ENCODE measurements at regions not wholly inside any gene's neighbourhood (a gene's known extent, or its start where the extent isn't known, plus 50 kb on each side); places are given as distances from the start of the nearest gene placed in this dataset.

DNA sequence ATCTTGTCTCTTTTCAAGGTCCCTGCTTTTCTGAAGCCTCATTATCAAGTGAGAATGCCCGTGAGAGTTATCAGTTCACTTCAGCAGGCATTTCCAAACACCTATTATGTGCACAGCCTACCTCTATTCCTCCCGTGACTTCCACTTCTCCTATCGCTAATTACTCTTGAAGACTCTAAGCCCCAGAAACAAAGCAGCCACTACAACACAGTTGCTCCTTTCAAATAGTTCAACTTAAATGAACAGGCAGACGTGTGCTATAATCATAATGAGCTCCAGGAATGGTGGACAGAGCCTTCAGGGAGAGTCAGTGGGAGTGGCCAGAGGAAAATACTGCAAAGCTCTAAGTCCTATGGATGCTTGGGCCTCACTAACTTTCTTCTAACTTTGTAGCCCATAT is 159.0 kb downstream of the RDH14 start:
- CTCF ChIA-PET: no interaction called here
- TF ChIP-seq, protein P1, sequence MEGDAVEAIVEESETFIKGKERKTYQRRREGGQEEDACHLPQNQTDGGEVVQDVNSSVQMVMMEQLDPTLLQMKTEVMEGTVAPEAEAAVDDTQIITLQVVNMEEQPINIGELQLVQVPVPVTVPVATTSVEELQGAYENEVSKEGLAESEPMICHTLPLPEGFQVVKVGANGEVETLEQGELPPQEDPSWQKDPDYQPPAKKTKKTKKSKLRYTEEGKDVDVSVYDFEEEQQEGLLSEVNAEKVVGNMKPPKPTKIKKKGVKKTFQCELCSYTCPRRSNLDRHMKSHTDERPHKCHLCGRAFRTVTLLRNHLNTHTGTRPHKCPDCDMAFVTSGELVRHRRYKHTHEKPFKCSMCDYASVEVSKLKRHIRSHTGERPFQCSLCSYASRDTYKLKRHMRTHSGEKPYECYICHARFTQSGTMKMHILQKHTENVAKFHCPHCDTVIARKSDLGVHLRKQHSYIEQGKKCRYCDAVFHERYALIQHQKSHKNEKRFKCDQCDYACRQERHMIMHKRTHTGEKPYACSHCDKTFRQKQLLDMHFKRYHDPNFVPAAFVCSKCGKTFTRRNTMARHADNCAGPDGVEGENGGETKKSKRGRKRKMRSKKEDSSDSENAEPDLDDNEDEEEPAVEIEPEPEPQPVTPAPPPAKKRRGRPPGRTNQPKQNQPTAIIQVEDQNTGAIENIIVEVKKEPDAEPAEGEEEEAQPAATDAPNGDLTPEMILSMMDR (IDR thresholded peaks at IDR 0.05): no peak
- intact Hi-C loops (cut with micrococcal nuclease): no loop called here
- POLR2A ChIA-PET: no interaction called here
- ATAC-seq (ENCODE audit: low read depth) (no peak), DNase-seq (no peak)
- H3K4me3 Mint-ChIP-seq: no peak overlapping the region
- no peaks in the 10 kb centered on the region for H3K9me3 Mint-ChIP-seq
- H3K27me3 Mint-ChIP-seq: peaks cover 8% of the 10 kb centered on the region
- H3K36me3 Mint-ChIP-seq (ENCODE audit: low read depth): no peaks in the 10 kb centered on the region
- no peak overlapping the region for H3K27ac Mint-ChIP-seq
- no peaks in the 10 kb centered on the region for H3K4me1 Mint-ChIP-seq

DNA sequence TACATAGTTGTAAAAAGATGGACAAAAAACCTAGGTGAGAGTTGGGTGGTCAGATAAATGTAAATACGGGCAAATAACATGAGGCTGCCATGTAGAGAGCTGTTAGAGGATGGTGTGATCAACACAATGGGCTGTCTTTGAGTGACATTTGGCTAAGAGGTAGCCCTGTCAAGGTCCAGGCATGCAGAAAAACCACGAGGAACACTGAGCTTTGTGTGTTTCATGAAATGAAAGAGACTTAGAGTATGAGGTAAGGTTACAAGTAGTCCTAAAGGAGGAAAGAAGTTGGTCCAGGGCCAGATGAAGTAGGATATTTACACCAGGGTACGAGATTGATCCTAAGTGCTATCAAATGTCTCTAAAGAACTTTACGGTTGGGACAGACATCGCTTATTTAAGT is 160.9 kb downstream of the RDH14 start:
- ATAC-seq (ENCODE audit: low read depth) (no peak), DNase-seq (no peak)
- TF ChIP-seq, protein P1 (IDR thresholded peaks at IDR 0.05): no peak
- POLR2A ChIA-PET: no interaction called here
- no peak overlapping the region for H3K4me3 Mint-ChIP-seq
- peaks cover 8% of the 10 kb centered on the region for H3K27me3 Mint-ChIP-seq
- intact Hi-C loops (cut with micrococcal nuclease): no loop called here
- H3K4me1 Mint-ChIP-seq: no peaks in the 10 kb centered on the region
- CTCF ChIA-PET: no interaction called here
- H3K36me3 Mint-ChIP-seq (ENCODE audit: low read depth): no peaks in the 10 kb centered on the region
- H3K27ac Mint-ChIP-seq: no peak overlapping the region
- no peaks in the 10 kb centered on the region for H3K9me3 Mint-ChIP-seq

DNA sequence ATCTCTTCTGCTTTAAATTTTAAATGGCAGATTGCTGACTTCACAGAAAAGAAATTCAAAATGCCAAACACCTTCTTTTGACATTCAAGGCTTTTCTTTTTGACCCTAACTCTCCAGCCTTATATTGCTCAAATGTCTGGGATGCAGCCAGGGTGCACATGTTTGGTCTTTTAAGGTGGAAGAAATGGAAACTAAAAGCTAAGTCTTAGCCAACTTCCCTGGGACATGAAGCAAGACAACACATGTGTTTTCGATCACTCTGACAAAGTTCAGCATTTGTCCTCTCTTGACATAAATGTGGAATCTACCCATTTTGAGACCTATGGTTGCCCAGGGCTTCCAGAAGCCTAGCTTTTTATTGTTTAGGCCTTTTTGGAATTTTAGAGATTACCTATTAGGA is 161.6 kb downstream of the RDH14 start:
- TF ChIP-seq, protein P1 (IDR thresholded peaks at IDR 0.05): no peak
- no peaks in the 10 kb centered on the region for H3K4me1 Mint-ChIP-seq
- no peaks in the 10 kb centered on the region for H3K36me3 Mint-ChIP-seq (ENCODE audit: low read depth)
- CTCF ChIA-PET: no interaction called here
- POLR2A ChIA-PET: no interaction called here
- no peak overlapping the region for H3K27ac Mint-ChIP-seq
- no peaks in the 10 kb centered on the region for H3K9me3 Mint-ChIP-seq
- H3K4me3 Mint-ChIP-seq: no peak overlapping the region
- intact Hi-C loops (cut with micrococcal nuclease): no loop called here
- DNase-seq (no peak), ATAC-seq (ENCODE audit: low read depth) (no peak)
- peaks cover 8% of the 10 kb centered on the region for H3K27me3 Mint-ChIP-seq

DNA sequence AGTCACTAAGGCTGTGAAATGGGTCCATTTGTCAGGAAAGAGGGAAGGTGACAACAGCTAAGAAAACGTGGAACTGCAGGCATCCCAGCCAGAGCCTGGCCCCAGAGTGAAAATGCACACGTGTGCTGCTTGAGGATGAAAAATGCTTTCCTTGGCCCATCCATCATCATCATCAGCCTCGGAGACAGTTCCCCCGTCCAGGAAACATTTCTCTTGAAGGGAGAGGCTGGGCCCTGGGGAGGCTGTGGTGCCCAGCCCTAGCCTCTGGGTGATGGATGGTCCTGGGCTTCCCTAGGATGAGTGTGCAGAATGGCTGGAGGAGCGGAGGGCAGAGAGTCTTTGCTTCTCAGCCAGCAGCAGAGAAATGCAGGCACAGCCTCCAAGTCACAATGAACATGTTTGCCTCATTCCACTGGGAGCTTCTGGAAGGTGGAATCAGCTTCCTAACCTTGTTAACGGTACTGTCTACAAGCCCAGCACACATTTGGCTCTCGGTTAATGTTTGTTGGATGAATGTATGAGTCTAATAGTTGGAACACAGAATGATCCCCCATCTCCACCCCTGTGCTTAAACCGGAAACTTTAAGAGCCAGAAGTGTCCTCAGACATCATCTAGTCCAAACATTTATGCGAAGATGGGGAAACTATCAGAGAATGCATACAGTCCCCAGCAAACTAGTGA is 164.0 kb downstream of the RDH14 start:
- intact Hi-C loops (cut with micrococcal nuclease): no loop called here
- CTCF ChIA-PET: interaction anchor here (1.6 kb wide), 1 partner anchor 8 kb away, joined by 4 read pairs; no protein-coding TSS in a partner anchor

DNA sequence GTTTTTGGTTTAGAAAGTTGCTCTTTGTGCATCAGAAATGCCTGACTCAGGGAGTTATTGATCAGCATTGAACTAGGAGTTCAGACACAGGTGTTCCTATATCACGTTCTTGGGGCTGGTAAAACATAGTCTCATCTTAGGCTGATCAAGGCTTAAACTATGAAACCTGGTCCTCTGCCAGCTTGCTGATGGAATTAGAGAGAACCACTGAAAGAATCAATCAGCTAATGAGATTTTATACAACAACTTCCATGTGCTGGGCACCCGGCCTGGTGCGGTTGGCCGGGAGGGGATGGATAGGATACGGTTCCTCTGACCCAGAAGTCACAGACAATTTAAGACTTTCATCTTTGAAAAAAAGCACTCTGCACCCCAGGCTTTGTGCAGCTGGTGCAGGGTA is 164.9 kb downstream of the RDH14 start:
- POLR2A ChIA-PET: no interaction called here
- CTCF ChIA-PET: interaction anchor here (1.6 kb wide), 1 partner anchor 7 kb away, joined by 4 read pairs; no protein-coding TSS in a partner anchor
- intact Hi-C loops (cut with micrococcal nuclease): no loop called here
- Mint-ChIP-seq H3K36me3 (ENCODE audit: low read depth) (no peaks in the 10 kb centered on the region), H3K27ac (no peak overlapping the region), H3K27me3 (peaks cover 6% of the 10 kb centered on the region), H3K4me3 (no peak overlapping the region), H3K9me3 (no peaks in the 10 kb centered on the region), H3K4me1 (no peaks in the 10 kb centered on the region)
- DNase-seq: no peak
- no peak for ATAC-seq (ENCODE audit: low read depth)
- TF ChIP-seq, protein P1 (IDR thresholded peaks at IDR 0.05): no peak

More for the DNA sequence above, 164.0 kb downstream of the RDH14 start:
- Mint-ChIP-seq H3K27ac (no peak overlapping the region), H3K36me3 (ENCODE audit: low read depth) (no peaks in the 10 kb centered on the region), H3K9me3 (no peaks in the 10 kb centered on the region), H3K4me3 (no peak overlapping the region), H3K4me1 (no peaks in the 10 kb centered on the region), H3K27me3 (peaks cover 6% of the 10 kb centered on the region)
- TF ChIP-seq, protein P1 (IDR thresholded peaks at IDR 0.05): no peak
- DNase-seq (no peak), ATAC-seq (ENCODE audit: low read depth) (no peak)
- POLR2A ChIA-PET: no interaction called here

Measured in activated B cell treated with CpG ODN at 0.5 μM for 24 hours (primary cell).